SK-N-SH (cell line): ENCODE measurements at regions not wholly inside any gene's neighbourhood (a gene's known extent, or its start where the extent isn't known, plus 50 kb on each side); places are given as distances from the start of the nearest gene placed in this dataset.

Source experiments
- CTCF ChIA-PET: fragments of 300-600, 350-600 bp; formaldehyde crosslinking; extraction: SDS; loops from one replicate; lab custom pipeline; 2021; lab: Yijun Ruan, JAX
- POLR2A ChIA-PET: fragments of 350-600 bp; sonication (Branson Sonifier 250); formaldehyde crosslinking; extraction: SDS; loops from one replicate; lab custom pipeline; 2020; ENCODE audit warnings: antibody characterized with exemption, inconsistent platforms; lab: Yijun Ruan, JAX
- DNase-seq: peaks from one replicate; pipeline ENCODE4 v3.0.0; 2012
- H2AFZ ChIP-seq: fragments of 200-600 bp; sonication (generic); 2 replicates; pipeline ENCODE4 v1.8.1; 2016; ENCODE audit warnings: antibody characterized with exemption, mild to moderate bottlenecking, low read depth
- H3F3A ChIP-seq: fragments of 200-600 bp; sonication (generic); replicated peaks from 2 replicates; pipeline ENCODE3; 2016; ENCODE audit warnings: antibody characterized with exemption, mild to moderate bottlenecking; ENCODE audit not compliant: insufficient read depth
- H3K27ac ChIP-seq, 2 experiments: fragments of 200-500 bp in 1 of 2; fragments of 200-600 bp in 1 of 2; sonication (Bioruptor generic) in 1 of 2; sonication (generic), shearing (Covaris generic) in 1 of 2; 2 replicates each; pipeline versions ENCODE4 v1.5.1 to v1.6.1; 2014 to 2016; ENCODE audit warnings: low read depth in 2 of 2, inconsistent platforms in 1 of 2, low read length in 1 of 2, mild to moderate bottlenecking in 1 of 2, mixed read lengths in 1 of 2
- H3K27me3 ChIP-seq: fragments of 200-600 bp; sonication (generic), shearing (Covaris generic); 2 replicates; pipeline ENCODE4 v1.6.1; 2016; ENCODE audit warnings: mixed run types; ENCODE audit not compliant: insufficient read depth
- H3K36me3 ChIP-seq, 2 experiments: fragments of 200-500 bp in 1 of 2; fragments of 200-600 bp in 1 of 2; sonication (Bioruptor generic) in 1 of 2; sonication (generic) in 1 of 2; replicated peaks in 1 of 2; 2 replicates each; pipeline versions ENCODE3 to v1.5.1; 2014 to 2016; ENCODE audit warnings: low read length in 1 of 2, mild to moderate bottlenecking in 1 of 2; ENCODE audit not compliant: insufficient read depth in 2 of 2, control insufficient read depth in 1 of 2
- H3K4me1 ChIP-seq, 2 experiments: fragments of 200-500 bp in 1 of 2; fragments of 200-600 bp in 1 of 2; sonication (Bioruptor generic) in 1 of 2; sonication (generic), shearing (Covaris generic) in 1 of 2; 2 replicates each; pipeline versions ENCODE4 v1.5.1 to v1.6.1; 2014 to 2016; ENCODE audit warnings: low read depth in 1 of 2, low read length in 1 of 2, mixed run types in 1 of 2; ENCODE audit not compliant: insufficient read depth in 2 of 2, control insufficient read depth in 1 of 2
- H3K4me2 ChIP-seq: fragments of 200-600 bp; sonication (generic), shearing (Covaris generic); 2 replicates; pipeline ENCODE4 v1.6.1; 2017; ENCODE audit warnings: mixed run types
- H3K4me3 ChIP-seq, 2 experiments: fragments of 200-500 bp in 1 of 2; fragments of 200-600 bp in 1 of 2; sonication (Bioruptor generic) in 1 of 2; sonication (generic), shearing (Covaris generic) in 1 of 2; 2 replicates each; pipeline versions ENCODE4 v1.5.1 to v1.8.1; 2014 to 2016; ENCODE audit warnings: low read depth in 2 of 2, inconsistent platforms in 1 of 2, low read length in 1 of 2, mild to moderate bottlenecking in 1 of 2, mixed read lengths in 1 of 2, moderate library complexity in 1 of 2
- H3K79me2 ChIP-seq: fragments of 200-600 bp; sonication (generic); 2 replicates; pipeline ENCODE4 v1.8.1; 2017; ENCODE audit warnings: mild to moderate bottlenecking; ENCODE audit not compliant: insufficient read depth
- H3K9ac ChIP-seq: fragments of 200-600 bp; sonication (generic); 2 replicates; pipeline ENCODE4 v1.6.1; 2017; ENCODE audit warnings: mixed run types
- H3K9me2 ChIP-seq: fragments of 200-600 bp; sonication (generic); 2 replicates; pipeline ENCODE4 v1.6.1; 2017; ENCODE audit warnings: mixed run types
- H3K9me3 ChIP-seq: fragments of 200-600 bp; sonication (generic); 2 replicates; pipeline ENCODE4 v1.6.1; 2017; ENCODE audit warnings: mixed run types, mild to moderate bottlenecking, moderate library complexity
- H4K20me1 ChIP-seq: fragments of 200-600 bp; sonication (generic); 2 replicates; pipeline ENCODE4 v1.6.1; 2017; ENCODE audit warnings: mild to moderate bottlenecking, mixed run types; ENCODE audit not compliant: insufficient read depth
- CHD2 ChIP-seq: fragments of 150-350 bp; IDR thresholded peaks from 2 replicates; pipeline ENCODE4 v1.6.1; 2018; ENCODE audit warnings: low read length; ENCODE audit not compliant: partially characterized antibody
- ELF1 ChIP-seq: IDR thresholded peaks from 2 replicates; pipeline ENCODE4 v1.4.0; 2012
- EP300 ChIP-seq, 2 experiments: IDR thresholded peaks; 2 replicates each; pipeline versions ENCODE4 v1.4.0 to v1.6.1; 2012; ENCODE audit warnings: borderline replicate concordance in 1 of 2, low read depth in 1 of 2, low read length in 1 of 2
- EZH2phosphoT487 ChIP-seq: fragments of 200-600 bp; sonication (generic); IDR thresholded peaks from 2 replicates; pipeline ENCODE4 v1.6.1; 2017; ENCODE audit warnings: low read depth, mixed run types, mild to moderate bottlenecking, antibody characterized with exemption, moderate library complexity, borderline replicate concordance
- FOSL2 ChIP-seq: IDR thresholded peaks from 2 replicates; pipeline ENCODE4 v1.4.0; 2012; ENCODE audit warnings: low read depth, mild to moderate bottlenecking, moderate library complexity, borderline replicate concordance
- FOXJ3 ChIP-seq: sonication (generic); formaldehyde crosslinking; IDR thresholded peaks from 2 replicates; pipeline ENCODE4 v1.5.1; 2020; ENCODE audit warnings: mild to moderate bottlenecking, missing genetic modification reagents
- GATA2 ChIP-seq: sonication (generic); formaldehyde crosslinking; IDR thresholded peaks from 2 replicates; pipeline ENCODE4 v1.5.0; 2020; ENCODE audit warnings: mild to moderate bottlenecking, missing genetic modification reagents
- NFIC ChIP-seq: IDR thresholded peaks from 2 replicates; pipeline ENCODE4 v1.4.0; 2012; ENCODE audit warnings: borderline replicate concordance
- NRF1 ChIP-seq: IDR thresholded peaks from 2 replicates; pipeline ENCODE4 v1.6.1; 2012; ENCODE audit warnings: low read depth, mild to moderate bottlenecking, low read length
- POLR2AphosphoS5 ChIP-seq: IDR thresholded peaks from 2 replicates; pipeline ENCODE4 v1.6.1; 2012; ENCODE audit warnings: low read depth, low read length
- RFX5 ChIP-seq: IDR thresholded peaks from 2 replicates; pipeline ENCODE4 v1.6.1; 2012; ENCODE audit warnings: mild to moderate bottlenecking, improper control_type of control experiment, low read length
- RXRA ChIP-seq: IDR thresholded peaks from 2 replicates; pipeline ENCODE4 v1.4.0; 2012; ENCODE audit warnings: low read depth, mild to moderate bottlenecking, borderline replicate concordance
- TAF1 ChIP-seq: IDR thresholded peaks from 2 replicates; pipeline ENCODE4 v1.6.1; 2012; ENCODE audit warnings: low read depth, mild to moderate bottlenecking, low read length, moderate library complexity, borderline replicate concordance
- YY1 ChIP-seq: IDR thresholded peaks from 2 replicates; pipeline ENCODE4 v1.4.0; 2012; ENCODE audit warnings: low read depth, mild to moderate bottlenecking
- WGBS: methylation state at CpG from one replicate; pipeline ENCODE4 v1.1.6; 2017; ENCODE audit warnings: low lambda C conversion rate; 5-methylcytosine and 5-hydroxymethylcytosine counted together
- TF ChIP-seq, protein P1 (sequence below): IDR thresholded peaks from 2 replicates; pipeline ENCODE4 v1.6.1; 2012; ENCODE audit warnings: mild to moderate bottlenecking, low read depth, low read length, moderate library complexity
- TF ChIP-seq, protein P2 (sequence below): fragments of 150-350 bp; IDR thresholded peaks from 2 replicates; pipeline ENCODE4 v1.6.1; 2017; ENCODE audit warnings: antibody characterized with exemption, low read length, low read depth, borderline replicate concordance
- TF ChIP-seq, protein P3 (sequence below): fragments of 150-350 bp; IDR thresholded peaks from 2 replicates; pipeline ENCODE4 v1.6.1; 2016; ENCODE audit warnings: mild to moderate bottlenecking, low read depth, low read length
- TF ChIP-seq, protein P4 (sequence below): fragments of 200-600 bp; sonication (generic); IDR thresholded peaks from 2 replicates; pipeline ENCODE4 v1.6.1; 2017; ENCODE audit warnings: antibody characterized with exemption, mild to moderate bottlenecking, moderate library complexity
- TF ChIP-seq, protein P5 (sequence below): IDR thresholded peaks from 2 replicates; pipeline ENCODE4 v1.4.0; 2012; ENCODE audit warnings: low read depth, borderline replicate concordance

DNA sequence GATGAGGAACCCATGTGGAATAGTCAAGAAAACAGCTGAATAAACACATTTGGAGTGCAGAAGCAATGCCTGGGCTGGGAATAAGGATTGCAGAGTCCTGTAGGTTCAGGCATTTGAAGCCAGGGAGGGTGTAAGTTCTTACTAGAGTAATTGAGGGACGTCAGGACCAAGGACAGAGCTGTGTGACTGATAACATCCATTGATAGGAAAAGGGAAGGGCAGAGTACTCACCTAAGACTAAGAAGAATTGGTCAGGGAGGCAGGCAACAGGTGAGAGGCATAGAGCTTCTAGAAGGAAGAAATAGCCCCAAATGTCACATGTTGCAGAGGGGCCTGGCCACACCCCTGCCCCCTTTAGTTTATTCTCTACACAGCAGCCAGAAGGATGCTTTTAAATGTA is 79.8 kb upstream of the TMEM132E start:
- Histone ChIP-seq H3K4me2 (no peak overlapping the region), H4K20me1 (no peaks in the 10 kb centered on the region), H3K27ac (no peak overlapping the region), H3K4me1 (no peaks in the 10 kb centered on the region), H3K27me3 (no peaks in the 10 kb centered on the region), H2AFZ (no peak overlapping the region), H3K36me3 (no peaks in the 10 kb centered on the region), H3K9me2 (no peaks in the 10 kb centered on the region), H3F3A (no peaks in the 10 kb centered on the region), H3K79me2 (no peaks in the 10 kb centered on the region), H3K9me3 (no peaks in the 10 kb centered on the region), H3K9ac (no peak overlapping the region), H3K4me3 (no peak overlapping the region)
- DNase-seq, result no peak
- ChIA-PET CTCF (interaction anchor here (1.9 kb wide), 1 partner anchor 20 kb away, joined by 5 read pairs; no protein-coding TSS in a partner anchor), POLR2A (no interaction called here)
- TF ChIP-seq, protein P1, sequence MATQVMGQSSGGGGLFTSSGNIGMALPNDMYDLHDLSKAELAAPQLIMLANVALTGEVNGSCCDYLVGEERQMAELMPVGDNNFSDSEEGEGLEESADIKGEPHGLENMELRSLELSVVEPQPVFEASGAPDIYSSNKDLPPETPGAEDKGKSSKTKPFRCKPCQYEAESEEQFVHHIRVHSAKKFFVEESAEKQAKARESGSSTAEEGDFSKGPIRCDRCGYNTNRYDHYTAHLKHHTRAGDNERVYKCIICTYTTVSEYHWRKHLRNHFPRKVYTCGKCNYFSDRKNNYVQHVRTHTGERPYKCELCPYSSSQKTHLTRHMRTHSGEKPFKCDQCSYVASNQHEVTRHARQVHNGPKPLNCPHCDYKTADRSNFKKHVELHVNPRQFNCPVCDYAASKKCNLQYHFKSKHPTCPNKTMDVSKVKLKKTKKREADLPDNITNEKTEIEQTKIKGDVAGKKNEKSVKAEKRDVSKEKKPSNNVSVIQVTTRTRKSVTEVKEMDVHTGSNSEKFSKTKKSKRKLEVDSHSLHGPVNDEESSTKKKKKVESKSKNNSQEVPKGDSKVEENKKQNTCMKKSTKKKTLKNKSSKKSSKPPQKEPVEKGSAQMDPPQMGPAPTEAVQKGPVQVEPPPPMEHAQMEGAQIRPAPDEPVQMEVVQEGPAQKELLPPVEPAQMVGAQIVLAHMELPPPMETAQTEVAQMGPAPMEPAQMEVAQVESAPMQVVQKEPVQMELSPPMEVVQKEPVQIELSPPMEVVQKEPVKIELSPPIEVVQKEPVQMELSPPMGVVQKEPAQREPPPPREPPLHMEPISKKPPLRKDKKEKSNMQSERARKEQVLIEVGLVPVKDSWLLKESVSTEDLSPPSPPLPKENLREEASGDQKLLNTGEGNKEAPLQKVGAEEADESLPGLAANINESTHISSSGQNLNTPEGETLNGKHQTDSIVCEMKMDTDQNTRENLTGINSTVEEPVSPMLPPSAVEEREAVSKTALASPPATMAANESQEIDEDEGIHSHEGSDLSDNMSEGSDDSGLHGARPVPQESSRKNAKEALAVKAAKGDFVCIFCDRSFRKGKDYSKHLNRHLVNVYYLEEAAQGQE, result peak; percentile 91
- no peak for TF ChIP-seq TAF1
- WGBS, result 0% methylated on average over 1 of the region's 1 CpG

DNA sequence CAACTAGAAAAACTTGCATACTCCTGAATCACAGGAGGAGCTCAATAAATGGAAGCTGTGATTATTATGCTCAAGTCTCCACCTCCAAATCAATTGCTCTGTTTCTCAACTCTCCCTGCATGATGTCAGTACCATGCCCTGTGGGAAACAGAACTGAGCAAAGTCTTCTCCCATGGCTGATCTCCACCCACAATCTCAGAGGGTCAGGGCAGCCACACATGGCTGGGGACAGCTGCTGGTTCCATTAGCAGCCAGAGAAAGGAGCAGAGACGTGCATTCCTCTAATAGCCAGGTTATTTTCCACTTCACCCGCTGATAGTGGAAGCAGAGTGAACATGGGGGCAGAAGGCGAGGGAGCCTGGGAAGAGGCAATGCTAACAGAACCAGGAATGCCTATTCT is 85.5 kb upstream of the TMEM132E start:
- Histone ChIP-seq H3K4me2 (no peak overlapping the region), H3K9me3 (no peaks in the 10 kb centered on the region), H3K27ac (no peak overlapping the region), H3F3A (no peaks in the 10 kb centered on the region), H3K79me2 (no peaks in the 10 kb centered on the region), H3K9me2 (no peaks in the 10 kb centered on the region), H2AFZ (no peak overlapping the region), H3K9ac (no peak overlapping the region), H3K4me1 (no peaks in the 10 kb centered on the region), H3K4me3 (no peak overlapping the region), H3K36me3 (no peaks in the 10 kb centered on the region), H3K27me3 (no peaks in the 10 kb centered on the region), H4K20me1 (no peaks in the 10 kb centered on the region)
- CTCF ChIA-PET, result interaction anchor here (0.9 to 1.3 kb wide), 2 partner anchors 50 to 626 kb away, joined by 3 read pairs; partner anchors contain the start of gene RAD51D
- 10% methylated on average over 3 of the region's 3 CpGs for WGBS
- TF ChIP-seq CHD2 (no peak), TAF1 (no peak), NRF1 (no peak), GATA2 (CRISPR knock-in tag) (no peak), EP300 (IDR thresholded peaks at IDR 0.05; ENCODE audit: borderline replicate concordance in 1 of 2, low read depth in 1 of 2, low read length in 1 of 2) (no peak), ELF1 (no peak), FOSL2 (no peak), YY1 (no peak), RFX5 (no peak), RXRA (no peak), POLR2AphosphoS5 (no peak), NFIC (no peak), FOXJ3 (CRISPR knock-in tag) (no peak), EZH2phosphoT487 (no peak)
- TF ChIP-seq, protein P2, sequence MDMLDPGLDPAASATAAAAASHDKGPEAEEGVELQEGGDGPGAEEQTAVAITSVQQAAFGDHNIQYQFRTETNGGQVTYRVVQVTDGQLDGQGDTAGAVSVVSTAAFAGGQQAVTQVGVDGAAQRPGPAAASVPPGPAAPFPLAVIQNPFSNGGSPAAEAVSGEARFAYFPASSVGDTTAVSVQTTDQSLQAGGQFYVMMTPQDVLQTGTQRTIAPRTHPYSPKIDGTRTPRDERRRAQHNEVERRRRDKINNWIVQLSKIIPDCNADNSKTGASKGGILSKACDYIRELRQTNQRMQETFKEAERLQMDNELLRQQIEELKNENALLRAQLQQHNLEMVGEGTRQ, result no peak
- TF ChIP-seq, protein P3, sequence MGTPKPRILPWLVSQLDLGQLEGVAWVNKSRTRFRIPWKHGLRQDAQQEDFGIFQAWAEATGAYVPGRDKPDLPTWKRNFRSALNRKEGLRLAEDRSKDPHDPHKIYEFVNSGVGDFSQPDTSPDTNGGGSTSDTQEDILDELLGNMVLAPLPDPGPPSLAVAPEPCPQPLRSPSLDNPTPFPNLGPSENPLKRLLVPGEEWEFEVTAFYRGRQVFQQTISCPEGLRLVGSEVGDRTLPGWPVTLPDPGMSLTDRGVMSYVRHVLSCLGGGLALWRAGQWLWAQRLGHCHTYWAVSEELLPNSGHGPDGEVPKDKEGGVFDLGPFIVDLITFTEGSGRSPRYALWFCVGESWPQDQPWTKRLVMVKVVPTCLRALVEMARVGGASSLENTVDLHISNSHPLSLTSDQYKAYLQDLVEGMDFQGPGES, result no peak
- TF ChIP-seq, protein P4, sequence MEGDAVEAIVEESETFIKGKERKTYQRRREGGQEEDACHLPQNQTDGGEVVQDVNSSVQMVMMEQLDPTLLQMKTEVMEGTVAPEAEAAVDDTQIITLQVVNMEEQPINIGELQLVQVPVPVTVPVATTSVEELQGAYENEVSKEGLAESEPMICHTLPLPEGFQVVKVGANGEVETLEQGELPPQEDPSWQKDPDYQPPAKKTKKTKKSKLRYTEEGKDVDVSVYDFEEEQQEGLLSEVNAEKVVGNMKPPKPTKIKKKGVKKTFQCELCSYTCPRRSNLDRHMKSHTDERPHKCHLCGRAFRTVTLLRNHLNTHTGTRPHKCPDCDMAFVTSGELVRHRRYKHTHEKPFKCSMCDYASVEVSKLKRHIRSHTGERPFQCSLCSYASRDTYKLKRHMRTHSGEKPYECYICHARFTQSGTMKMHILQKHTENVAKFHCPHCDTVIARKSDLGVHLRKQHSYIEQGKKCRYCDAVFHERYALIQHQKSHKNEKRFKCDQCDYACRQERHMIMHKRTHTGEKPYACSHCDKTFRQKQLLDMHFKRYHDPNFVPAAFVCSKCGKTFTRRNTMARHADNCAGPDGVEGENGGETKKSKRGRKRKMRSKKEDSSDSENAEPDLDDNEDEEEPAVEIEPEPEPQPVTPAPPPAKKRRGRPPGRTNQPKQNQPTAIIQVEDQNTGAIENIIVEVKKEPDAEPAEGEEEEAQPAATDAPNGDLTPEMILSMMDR, result no peak
- TF ChIP-seq, protein P5, sequence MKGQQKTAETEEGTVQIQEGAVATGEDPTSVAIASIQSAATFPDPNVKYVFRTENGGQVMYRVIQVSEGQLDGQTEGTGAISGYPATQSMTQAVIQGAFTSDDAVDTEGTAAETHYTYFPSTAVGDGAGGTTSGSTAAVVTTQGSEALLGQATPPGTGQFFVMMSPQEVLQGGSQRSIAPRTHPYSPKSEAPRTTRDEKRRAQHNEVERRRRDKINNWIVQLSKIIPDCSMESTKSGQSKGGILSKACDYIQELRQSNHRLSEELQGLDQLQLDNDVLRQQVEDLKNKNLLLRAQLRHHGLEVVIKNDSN, result no peak
- DNase-seq, result no peak
- POLR2A ChIA-PET, result no interaction called here
